ENCODE measurements at regions not wholly inside any gene's neighbourhood (a gene's known extent, or its start where the extent isn't known, plus 50 kb on each side); places are given as distances from the start of the nearest gene placed in this dataset.

GRCh38 chr17:77501751-77502625, 361.2 kb downstream of the SEC14L1 start:
- DNase-seq (ENCODE audit: low read depth in 2 of 2): no peak

- DNase-seq (ENCODE audit: low read depth in 2 of 2): no peak
Measured at GRCh38 chr17:77502626-77503292, 362.0 kb downstream of the SEC14L1 start.

- no peak for DNase-seq (ENCODE audit: low read depth in 2 of 2)
Measured at GRCh38 chr17:77503293-77503655, 362.5 kb downstream of the SEC14L1 start.

GRCh38 chr17:77503916-77504651, 363.3 kb downstream of the SEC14L1 start:
- no peak for DNase-seq (ENCODE audit: low read depth in 2 of 2)

GRCh38 chr17:77504652-77505155, 363.9 kb downstream of the SEC14L1 start:
- DNase-seq (ENCODE audit: low read depth in 2 of 2): no peak

DNA sequence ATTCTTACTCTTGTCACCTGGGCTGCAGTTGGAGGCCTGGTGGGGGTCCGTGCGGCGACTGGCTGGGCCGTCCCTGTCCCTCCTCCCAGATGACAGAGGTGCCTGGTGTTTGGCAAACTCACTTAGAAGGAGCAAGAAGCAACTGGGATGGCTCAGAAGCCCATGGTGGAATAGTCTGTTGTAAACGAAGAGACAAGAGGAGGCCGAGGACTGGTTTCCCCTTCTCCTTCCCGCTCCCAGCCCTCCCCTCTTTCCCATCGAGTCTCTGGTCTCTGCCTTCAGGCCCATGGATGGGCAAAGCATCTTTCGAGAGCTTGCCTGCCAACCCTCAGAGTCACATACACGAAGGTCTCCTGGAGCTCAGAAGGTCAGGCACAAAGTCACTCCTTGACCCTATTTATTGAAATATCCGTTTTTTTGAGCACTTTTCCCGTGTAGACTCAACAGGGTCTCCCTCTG, 364.4 kb downstream of the SEC14L1 start:
- no peak for DNase-seq (ENCODE audit: low read depth in 2 of 2)

DNA sequence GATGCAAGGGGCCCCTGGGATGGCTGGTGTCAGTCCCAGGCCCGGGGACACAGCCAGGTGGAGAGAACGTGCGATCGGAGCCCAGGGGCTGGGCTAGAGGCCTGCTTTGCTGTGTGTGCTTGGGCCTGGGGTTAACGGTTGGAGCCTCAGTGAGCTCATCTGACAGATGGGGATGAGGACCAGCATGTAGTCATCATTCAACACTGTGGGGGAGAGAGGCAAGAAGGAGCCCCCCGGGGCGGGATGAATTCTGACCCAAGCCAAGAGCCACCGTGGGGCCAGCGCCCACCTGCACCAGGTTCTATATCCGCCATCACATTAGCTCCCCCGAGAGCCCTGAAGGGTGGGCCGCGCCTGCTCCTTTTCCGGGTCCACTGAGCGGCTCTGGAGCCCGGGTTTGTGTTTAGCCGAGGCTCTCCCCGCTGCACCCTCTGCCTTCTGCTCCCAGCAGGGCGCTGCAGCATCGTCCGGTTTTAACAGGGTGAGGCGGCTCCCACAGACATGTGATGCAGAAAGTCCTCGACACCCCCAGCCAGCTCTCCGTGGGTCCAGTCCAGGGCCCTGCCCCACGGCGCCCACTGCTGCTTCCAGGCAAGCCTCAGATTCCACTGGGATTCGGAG, 365.7 kb downstream of the SEC14L1 start:
- no peak for DNase-seq (ENCODE audit: low read depth in 2 of 2)

DNA sequence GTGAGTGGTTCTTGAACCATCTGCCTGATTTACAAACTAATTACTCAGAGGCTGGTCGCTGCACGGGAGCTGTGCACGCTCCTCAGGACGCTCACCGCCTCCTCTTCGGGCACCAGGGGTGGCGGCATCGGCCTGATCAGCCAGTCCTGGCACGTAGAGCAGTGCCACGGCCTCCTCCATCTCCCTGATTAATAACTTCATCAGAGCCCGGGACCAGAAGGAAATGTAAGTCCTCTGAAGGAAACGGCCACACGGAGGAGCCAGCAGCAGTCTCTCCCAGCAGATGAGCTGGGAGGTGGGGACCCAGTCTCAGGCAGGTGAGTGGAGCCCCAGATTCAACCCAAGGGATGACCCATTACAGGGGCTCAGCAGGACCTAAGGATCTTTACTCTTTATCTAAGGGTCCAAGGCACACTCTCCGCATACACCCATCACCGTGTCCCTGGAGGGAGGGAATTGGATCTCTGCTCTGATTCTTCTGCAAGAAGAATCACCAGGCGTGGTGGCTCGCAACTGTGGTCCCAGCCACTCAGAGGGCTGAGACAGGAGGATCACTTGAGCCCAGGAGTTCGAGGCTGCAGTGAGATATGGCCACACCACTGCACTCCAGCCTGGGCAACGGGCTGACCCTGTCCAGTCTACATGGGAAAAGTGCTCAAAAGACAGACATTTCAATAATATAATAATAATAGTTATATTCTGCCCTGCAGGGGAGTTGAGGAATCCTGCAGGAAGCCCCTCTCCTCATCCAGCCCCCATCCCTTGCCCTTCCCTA, 366.5 kb downstream of the SEC14L1 start:
- no peak for DNase-seq (ENCODE audit: low read depth in 2 of 2)

DNA sequence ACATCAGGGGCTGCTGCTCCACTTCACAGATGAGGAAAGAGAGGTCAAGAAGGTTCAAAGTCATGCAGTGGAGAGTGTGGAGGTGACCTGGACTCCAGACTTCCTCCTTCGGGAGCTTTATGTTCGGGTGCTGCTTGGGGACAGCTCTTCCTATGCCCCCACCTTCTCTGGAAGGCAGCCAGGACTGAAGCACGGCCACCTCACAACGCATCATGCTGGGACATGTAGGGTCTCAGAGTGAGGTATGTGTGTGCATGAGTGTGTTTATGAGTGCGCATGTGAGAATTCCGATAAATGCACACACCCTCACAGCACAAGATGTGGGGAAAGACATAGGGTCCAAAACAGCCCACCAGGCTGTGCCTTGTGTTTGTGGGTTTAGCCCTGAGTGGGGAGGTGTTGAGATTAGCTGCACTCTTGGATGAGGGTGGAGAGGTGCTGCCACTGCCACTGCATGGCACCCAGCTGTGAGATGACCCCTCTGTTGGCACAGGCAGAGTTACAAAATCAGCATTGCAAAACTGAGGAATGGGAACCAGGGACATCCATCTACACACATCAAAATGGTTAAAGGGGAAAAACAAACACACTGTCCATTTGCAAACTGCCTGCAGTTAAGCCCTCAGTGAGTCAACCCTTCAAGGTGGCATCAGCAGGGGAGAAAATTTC, 367.4 kb downstream of the SEC14L1 start:
- no peak for DNase-seq (ENCODE audit: low read depth in 2 of 2)

- no peak for DNase-seq (ENCODE audit: low read depth in 2 of 2)
Measured at GRCh38 chr17:77509089-77509488, 368.3 kb downstream of the SEC14L1 start.

DNA sequence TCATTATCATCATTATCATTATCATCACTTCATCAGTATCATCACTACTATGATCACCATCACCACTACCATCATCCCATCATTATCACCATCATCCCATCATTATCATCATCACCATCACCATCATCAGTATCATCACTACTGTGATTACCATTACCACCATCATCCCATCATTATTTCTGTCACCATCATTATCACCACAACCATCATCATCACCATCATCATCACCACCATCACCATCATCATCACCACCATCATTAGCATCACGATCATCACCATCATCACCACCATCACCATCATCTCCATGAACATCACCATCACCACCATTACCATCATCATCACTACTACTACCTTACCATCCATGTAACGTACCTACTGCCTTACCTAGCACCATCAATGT, 368.8 kb downstream of the SEC14L1 start:
- DNase-seq (ENCODE audit: low read depth in 2 of 2): no peak

DNA sequence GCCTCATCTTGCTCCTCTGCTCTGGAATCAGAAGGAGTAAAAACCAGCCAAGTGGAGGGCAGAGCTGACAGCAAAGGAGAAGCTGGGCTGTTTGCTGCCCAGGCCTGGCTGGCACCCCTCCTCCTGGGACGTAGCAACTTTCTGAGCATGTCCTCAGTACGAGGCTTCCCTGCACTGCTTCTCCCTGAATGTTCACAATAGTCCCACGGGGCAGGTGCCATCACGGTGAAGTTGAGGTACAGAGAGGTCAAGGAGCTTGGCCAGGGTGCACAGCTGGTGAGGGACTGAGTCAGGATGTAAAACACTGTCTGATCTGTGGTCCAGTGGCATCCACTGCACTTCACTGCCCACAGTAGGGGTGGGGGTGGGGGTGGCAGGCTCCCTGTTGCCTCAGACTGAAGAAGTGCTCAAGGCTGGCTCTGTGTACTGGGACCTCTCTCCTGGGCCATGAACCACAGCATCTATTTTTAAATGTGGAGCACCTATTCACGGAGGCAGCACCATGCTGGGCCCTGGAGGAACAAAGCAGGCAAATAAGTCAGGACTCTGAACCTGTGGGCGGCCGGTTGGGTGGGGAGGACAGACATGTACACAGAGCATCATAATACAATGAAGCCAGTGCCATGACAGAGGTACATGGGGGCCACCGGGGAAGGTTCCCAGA, 369.5 kb downstream of the SEC14L1 start:
- DNase-seq (ENCODE audit: low read depth in 2 of 2): no peak

GRCh38 chr17:77511514-77512061, 370.8 kb downstream of the SEC14L1 start:
- no peak for DNase-seq (ENCODE audit: low read depth in 2 of 2)

GRCh38 chr17:77512062-77512946, 371.5 kb downstream of the SEC14L1 start:
- DNase-seq (ENCODE audit: low read depth in 2 of 2): no peak

- no peak for DNase-seq (ENCODE audit: low read depth in 2 of 2)
Measured at GRCh38 chr17:77513045-77513444, 372.3 kb downstream of the SEC14L1 start.

- DNase-seq (ENCODE audit: low read depth in 2 of 2): no peak
Measured at GRCh38 chr17:77515227-77515626, 374.5 kb downstream of the SEC14L1 start.

DNA sequence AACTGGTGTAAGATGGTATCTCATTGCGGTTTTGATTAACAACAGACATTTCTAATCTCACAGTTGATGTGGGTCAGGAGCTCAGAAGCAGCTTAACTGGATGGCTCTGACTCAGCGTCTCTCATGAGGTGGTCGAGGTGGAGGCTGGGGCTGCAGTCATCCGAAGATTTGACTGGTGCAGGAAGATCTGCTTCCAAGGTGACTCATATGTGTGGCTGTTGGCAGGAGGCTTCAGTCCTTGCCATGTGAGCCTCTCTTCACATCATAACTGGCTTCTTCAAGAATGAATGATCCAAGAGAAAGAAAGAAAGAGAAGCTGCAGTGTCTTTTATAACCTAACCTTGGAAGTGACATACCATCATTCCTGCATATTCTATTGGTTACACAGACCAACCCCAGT, 376.1 kb downstream of the SEC14L1 start:
- no peak for DNase-seq (ENCODE audit: low read depth in 2 of 2)

- DNase-seq (ENCODE audit: low read depth in 2 of 2): no peak
Measured at GRCh38 chr17:77521076-77521475, 380.3 kb downstream of the SEC14L1 start.

DNA sequence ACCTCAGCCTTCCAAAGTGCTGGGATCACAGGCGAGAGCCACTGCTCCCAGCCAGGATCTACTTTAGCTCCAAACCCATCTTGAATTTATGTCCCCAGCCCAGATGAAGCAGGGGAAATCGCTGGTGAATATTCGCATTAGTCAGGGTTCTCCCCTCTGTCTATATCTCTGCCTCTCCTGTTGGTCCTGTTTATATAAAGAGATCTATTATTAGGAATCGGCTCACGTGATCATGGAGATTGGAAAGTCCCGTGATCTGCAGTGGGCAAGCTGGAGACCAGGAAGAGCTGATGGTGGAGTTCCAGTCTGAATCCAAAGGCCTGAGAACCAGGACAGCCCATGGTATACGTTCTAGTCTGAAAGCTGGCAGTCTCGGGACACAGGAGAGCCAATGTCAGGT, 382.8 kb downstream of the SEC14L1 start:
- DNase-seq (ENCODE audit: low read depth in 2 of 2): no peak

Measured in activated CD4-positive, alpha-beta T cell treated with anti-CD3 and anti-CD28 coated beads for 24 hours (primary cell).